DND-41 (cell line): ENCODE measurements at regions not wholly inside any gene's neighbourhood (a gene's known extent, or its start where the extent isn't known, plus 50 kb on each side); places are given as distances from the start of the nearest gene placed in this dataset.

Experiments used
- ATAC-seq: fragments of 200-7000 bp; cut with Tn5 transposase; 3 replicates; pipeline ENCODE4 v1.9.1; 2021; ENCODE audit warnings: low read depth; ENCODE audit not compliant: insufficient read depth
- DNase-seq: peaks from one replicate; pipeline ENCODE4 v3.0.0-alpha.2; 2020
- H2AFZ ChIP-seq: 2 replicates; pipeline ENCODE4 v1.6.0; 2012; ENCODE audit warnings: low read depth, low read length
- H3K27ac ChIP-seq: 2 replicates; pipeline ENCODE4 v1.5.1; 2012; ENCODE audit warnings: low read length, inconsistent platforms
- H3K27me3 ChIP-seq: fragments of 200-600 bp; sonication (generic); 2 replicates; pipeline ENCODE4 v1.6.0; 2012; ENCODE audit warnings: low read length, mild to moderate bottlenecking, inconsistent platforms; ENCODE audit not compliant: insufficient read depth, poor library complexity
- H3K36me3 ChIP-seq: 2 replicates; pipeline ENCODE4 v1.5.1; 2012; ENCODE audit warnings: low read length, inconsistent platforms; ENCODE audit not compliant: insufficient read depth
- H3K4me1 ChIP-seq: 2 replicates; pipeline ENCODE4 v1.5.1; 2012; ENCODE audit warnings: mild to moderate bottlenecking, low read length; ENCODE audit not compliant: insufficient read depth
- H3K4me2 ChIP-seq: 2 replicates; pipeline ENCODE4 v1.6.0; 2012; ENCODE audit warnings: mild to moderate bottlenecking, moderate library complexity, low read length, inconsistent platforms; ENCODE audit not compliant: insufficient read depth
- H3K4me3 ChIP-seq, 2 experiments: fragments of 200-600 bp in 1 of 2; shearing (Covaris generic) in 1 of 2; 2 replicates each; pipeline ENCODE4 v1.5.1; 2012 to 2016; ENCODE audit warnings: inconsistent platforms in 2 of 2, low read length in 2 of 2, mild to moderate bottlenecking in 2 of 2, low read depth in 1 of 2, moderate library complexity in 1 of 2
- H3K79me2 ChIP-seq: 2 replicates; pipeline ENCODE4 v1.6.0; 2012; ENCODE audit warnings: low read length, inconsistent platforms; ENCODE audit not compliant: insufficient read depth
- H3K9ac ChIP-seq: 2 replicates; pipeline ENCODE4 v1.6.0; 2012; ENCODE audit warnings: low read depth, mild to moderate bottlenecking, inconsistent platforms, low read length, moderate library complexity
- H3K9me3 ChIP-seq: 2 replicates; pipeline ENCODE4 v1.5.1; 2012; ENCODE audit warnings: low read length, moderate library complexity, mild to moderate bottlenecking, inconsistent platforms; ENCODE audit not compliant: insufficient read depth, severe bottlenecking
- H4K20me1 ChIP-seq: 2 replicates; pipeline ENCODE4 v1.6.0; 2012; ENCODE audit warnings: low read length; ENCODE audit not compliant: insufficient read depth
- CTCF ChIP-seq: IDR thresholded peaks from 2 replicates; pipeline ENCODE4 v1.5.1; 2012; ENCODE audit warnings: borderline replicate concordance, low read length, moderate library complexity, mild to moderate bottlenecking; ENCODE audit not compliant: poor library complexity, severe bottlenecking; ENCODE audit errors: extremely low read depth
- EZH2 ChIP-seq: IDR thresholded peaks from 3 replicates; pipeline ENCODE4 v1.6.1; 2012; ENCODE audit warnings: borderline replicate concordance, low read depth, mild to moderate bottlenecking, moderate library complexity, low read length, inconsistent platforms; ENCODE audit not compliant: severe bottlenecking

DNA sequence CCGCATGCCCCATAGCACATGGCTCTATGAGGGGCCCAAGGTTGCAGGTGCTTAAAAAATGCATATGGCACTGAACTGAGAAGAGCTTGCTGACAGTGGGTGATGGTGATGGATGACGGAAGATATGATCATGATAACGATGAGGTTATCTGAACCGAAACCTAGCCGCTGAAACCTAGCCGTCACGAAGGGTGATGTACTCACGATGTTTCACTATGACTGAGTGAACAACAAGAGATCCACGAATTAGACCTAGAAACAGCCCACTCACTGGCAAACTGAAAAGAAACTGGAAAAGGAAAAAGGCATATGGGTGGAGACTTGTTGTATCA lies 57.6 kb upstream of the BCL6 start:
- no peak overlapping the region for H3K4me2 ChIP-seq
- TF ChIP-seq EZH2 (no peak), CTCF (no peak)
- DNase-seq: no peak
- H3K4me3 ChIP-seq: no peak overlapping the region
- H3K36me3 ChIP-seq: no peaks in the 10 kb centered on the region
- ATAC-seq: no peak
- no peak overlapping the region for H3K27ac ChIP-seq
- no peaks in the 10 kb centered on the region for H4K20me1 ChIP-seq
- H3K4me1 ChIP-seq: no peaks in the 10 kb centered on the region
- no peaks in the 10 kb centered on the region for H3K9me3 ChIP-seq
- no peaks in the 10 kb centered on the region for H3K27me3 ChIP-seq
- no peak overlapping the region for H2AFZ ChIP-seq
- no peaks in the 10 kb centered on the region for H3K79me2 ChIP-seq
- no peak overlapping the region for H3K9ac ChIP-seq

- no peak for ATAC-seq
- Histone ChIP-seq H3K4me2 (no peak overlapping the region), H3K4me3 (no peak overlapping the region), H3K9ac (no peak overlapping the region), H3K4me1 (no peaks in the 10 kb centered on the region), H3K27me3 (no peaks in the 10 kb centered on the region), H2AFZ (no peak overlapping the region), H3K36me3 (no peaks in the 10 kb centered on the region), H4K20me1 (no peaks in the 10 kb centered on the region), H3K79me2 (no peaks in the 10 kb centered on the region), H3K27ac (no peak overlapping the region), H3K9me3 (no peaks in the 10 kb centered on the region)
- DNase-seq: no peak
- TF ChIP-seq EZH2 (no peak), CTCF (no peak)
Measured at GRCh38 chr3:187804120-187804744, 59.0 kb upstream of the BCL6 start.

DNA sequence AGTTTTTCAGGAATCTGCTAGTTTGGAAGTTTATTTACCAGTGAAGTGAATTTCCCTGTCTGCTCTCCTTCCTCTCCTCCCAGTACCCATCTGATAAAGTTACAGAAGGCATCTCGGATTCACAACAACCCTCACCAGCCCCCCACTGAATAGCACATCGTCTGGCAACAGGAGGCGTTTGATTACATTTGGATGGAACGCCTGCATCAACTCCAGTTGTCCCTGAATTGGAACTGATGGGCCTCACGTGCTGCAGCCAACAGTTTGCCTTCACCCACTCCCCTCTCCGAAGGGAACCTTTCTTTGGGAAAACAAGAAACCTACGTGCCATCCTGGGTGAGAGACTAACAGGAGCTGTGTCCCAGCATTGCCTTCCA lies 59.5 kb upstream of the BCL6 start:
- Histone ChIP-seq H3K4me1 (no peaks in the 10 kb centered on the region), H3K4me3 (no peak overlapping the region), H2AFZ (no peak overlapping the region), H3K27me3 (no peaks in the 10 kb centered on the region), H3K79me2 (no peaks in the 10 kb centered on the region), H3K36me3 (no peaks in the 10 kb centered on the region), H3K27ac (no peak overlapping the region), H3K4me2 (no peak overlapping the region), H3K9me3 (no peaks in the 10 kb centered on the region), H4K20me1 (no peaks in the 10 kb centered on the region), H3K9ac (no peak overlapping the region)
- no peak for DNase-seq
- TF ChIP-seq CTCF: no peak
- TF ChIP-seq EZH2: no peak
- no peak for ATAC-seq

DNA sequence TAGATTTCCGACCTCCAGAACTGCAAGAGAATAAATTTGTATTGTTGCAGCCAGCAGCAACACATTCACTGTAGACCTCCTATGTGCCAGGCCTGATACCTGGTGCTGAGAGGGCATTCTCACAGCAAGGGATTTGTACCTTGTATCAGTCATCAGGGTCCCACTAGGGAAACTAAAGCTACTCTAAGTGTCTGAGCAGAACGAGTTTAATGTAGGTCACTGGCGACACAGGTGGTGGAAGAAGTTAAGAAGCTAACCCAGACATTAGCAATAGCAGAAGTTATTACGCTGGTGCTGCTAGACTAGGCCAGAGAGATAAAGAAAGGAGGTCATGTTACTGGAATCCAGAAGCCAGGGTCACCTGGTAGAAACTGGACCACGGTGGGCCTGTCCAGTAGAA lies 60.5 kb upstream of the BCL6 start:
- Histone ChIP-seq H2AFZ (no peak overlapping the region), H3K4me3 (no peak overlapping the region), H3K27me3 (no peaks in the 10 kb centered on the region), H3K4me1 (no peaks in the 10 kb centered on the region), H3K27ac (no peak overlapping the region), H3K9me3 (no peaks in the 10 kb centered on the region), H4K20me1 (no peaks in the 10 kb centered on the region), H3K9ac (no peak overlapping the region), H3K36me3 (no peaks in the 10 kb centered on the region), H3K79me2 (no peaks in the 10 kb centered on the region), H3K4me2 (no peak overlapping the region)
- no peak for TF ChIP-seq CTCF
- TF ChIP-seq EZH2: no peak
- DNase-seq (no peak), ATAC-seq (no peak)
